C4-2B (cell line): ENCODE measurements at regions not wholly inside any gene's neighbourhood (a gene's known extent, or its start where the extent isn't known, plus 50 kb on each side); places are given as distances from the start of the nearest gene placed in this dataset.

ENCODE experiments used
- ZFX ChIP-seq: fragments of 450-650 bp; IDR thresholded peaks from 2 replicates; pipeline ENCODE4 v1.6.1; 2017
- TF ChIP-seq, protein P1 (sequence below): fragments of 450-650 bp; conservative IDR thresholded peaks from 2 replicates; pipeline ENCODE4 v1.5.1; 2017; ENCODE audit warnings: mild to moderate bottlenecking

DNA sequence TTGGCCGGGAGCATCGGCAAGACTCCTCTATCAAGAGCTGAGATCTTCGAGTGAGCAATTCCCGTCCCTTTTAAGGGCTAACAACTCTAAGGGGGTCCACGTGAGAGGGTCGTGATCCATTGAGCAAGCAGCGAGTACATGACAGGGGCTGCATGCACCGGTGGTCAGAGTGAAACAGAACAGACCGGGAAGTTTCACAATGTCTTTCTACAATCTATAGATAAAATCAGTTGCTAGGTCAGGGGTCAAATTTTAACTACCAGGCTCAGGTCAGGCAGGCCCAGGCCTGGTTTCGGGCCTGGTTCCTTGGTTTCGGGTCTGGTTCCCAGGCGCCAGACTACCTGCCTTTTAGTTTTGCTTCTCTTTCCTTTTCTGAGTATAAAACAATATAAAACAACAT lies 160.1 kb downstream of the PTCHD1 start:
- TF ChIP-seq, protein P1, sequence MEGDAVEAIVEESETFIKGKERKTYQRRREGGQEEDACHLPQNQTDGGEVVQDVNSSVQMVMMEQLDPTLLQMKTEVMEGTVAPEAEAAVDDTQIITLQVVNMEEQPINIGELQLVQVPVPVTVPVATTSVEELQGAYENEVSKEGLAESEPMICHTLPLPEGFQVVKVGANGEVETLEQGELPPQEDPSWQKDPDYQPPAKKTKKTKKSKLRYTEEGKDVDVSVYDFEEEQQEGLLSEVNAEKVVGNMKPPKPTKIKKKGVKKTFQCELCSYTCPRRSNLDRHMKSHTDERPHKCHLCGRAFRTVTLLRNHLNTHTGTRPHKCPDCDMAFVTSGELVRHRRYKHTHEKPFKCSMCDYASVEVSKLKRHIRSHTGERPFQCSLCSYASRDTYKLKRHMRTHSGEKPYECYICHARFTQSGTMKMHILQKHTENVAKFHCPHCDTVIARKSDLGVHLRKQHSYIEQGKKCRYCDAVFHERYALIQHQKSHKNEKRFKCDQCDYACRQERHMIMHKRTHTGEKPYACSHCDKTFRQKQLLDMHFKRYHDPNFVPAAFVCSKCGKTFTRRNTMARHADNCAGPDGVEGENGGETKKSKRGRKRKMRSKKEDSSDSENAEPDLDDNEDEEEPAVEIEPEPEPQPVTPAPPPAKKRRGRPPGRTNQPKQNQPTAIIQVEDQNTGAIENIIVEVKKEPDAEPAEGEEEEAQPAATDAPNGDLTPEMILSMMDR, result no peak
- TF ChIP-seq ZFX, result no peak
